Middle frontal gyrus (tissue), 1 donor: ENCODE measurements at regions not wholly inside any gene's neighbourhood (a gene's known extent, or its start where the extent isn't known, plus 50 kb on each side); places are given as distances from the start of the nearest gene placed in this dataset.
"Not testable (repeated sequence)": the region's sequence is repeated elsewhere in the genome, so short reads cannot be mapped to it uniquely, and the experiment has no call there.

ENCODE experiments used
- DNase-seq: peaks from one replicate; pipeline ENCODE4 v3.0.0-alpha.2; 2015; ENCODE audit warnings: low spot score; ENCODE audit errors: extremely low spot score

- no peak for DNase-seq
Observed at GRCh38 chr11:96763244-96763643, 373.4 kb downstream of the JRKL start.

- DNase-seq, result no peak
Observed at GRCh38 chr11:96778272-96778671, 388.5 kb downstream of the JRKL start.

DNA sequence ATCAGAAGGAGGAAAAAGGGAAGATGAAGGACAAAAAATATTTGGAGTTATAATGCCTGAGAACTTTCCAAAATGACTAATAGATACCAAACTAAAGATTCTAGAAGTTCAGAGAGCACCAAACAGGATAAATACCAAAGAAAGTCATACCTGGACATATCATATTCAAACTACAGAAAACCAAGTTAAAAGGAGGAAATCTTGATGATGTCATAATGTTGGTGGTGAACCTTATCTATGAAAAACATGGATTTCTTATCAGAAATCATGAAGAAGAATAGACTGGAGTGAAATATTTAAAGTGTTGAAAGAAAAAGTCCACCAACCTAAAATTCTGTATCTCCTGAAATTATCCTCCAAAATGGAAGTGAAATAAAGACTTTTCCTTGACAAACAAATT lies 389.2 kb downstream of the JRKL start:
- no peak for DNase-seq

DNA sequence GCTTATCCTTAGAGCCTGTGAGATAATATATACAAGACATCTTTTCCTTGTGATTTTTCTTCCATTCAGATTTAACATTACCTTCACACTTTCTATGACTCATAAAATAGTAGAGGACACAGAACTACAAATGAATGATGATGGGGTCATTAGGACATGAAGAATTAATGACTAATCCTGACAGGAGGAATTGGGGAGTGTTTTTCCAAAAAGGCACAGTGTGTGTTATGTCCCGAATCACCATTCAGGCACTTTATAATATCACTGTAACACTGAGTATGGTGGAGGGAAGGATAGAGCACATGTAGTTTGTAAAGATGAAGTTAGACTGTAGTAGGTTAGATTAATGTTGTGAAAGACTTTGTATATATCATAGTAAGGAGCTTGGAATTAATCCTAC lies 391.3 kb downstream of the JRKL start:
- no peak for DNase-seq

DNA sequence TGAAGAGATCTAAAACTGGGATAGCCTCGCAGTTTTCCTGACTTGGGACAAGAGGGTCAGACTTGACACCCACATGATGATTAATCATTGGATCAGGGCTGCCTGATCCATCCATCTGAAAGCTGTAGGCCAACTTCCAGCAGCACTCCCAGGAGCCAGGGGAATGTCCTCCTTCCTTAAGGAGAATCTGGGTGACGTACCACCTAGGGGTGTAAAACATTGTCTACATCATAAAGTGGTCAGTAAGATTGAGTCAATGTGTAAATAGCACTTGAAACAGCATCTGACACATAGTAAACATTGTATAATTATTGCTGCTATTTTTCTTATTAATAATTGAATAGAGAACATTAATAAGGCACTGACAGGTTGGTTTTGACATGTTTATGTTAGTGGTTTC lies 392.8 kb downstream of the JRKL start:
- DNase-seq, result no peak

DNA sequence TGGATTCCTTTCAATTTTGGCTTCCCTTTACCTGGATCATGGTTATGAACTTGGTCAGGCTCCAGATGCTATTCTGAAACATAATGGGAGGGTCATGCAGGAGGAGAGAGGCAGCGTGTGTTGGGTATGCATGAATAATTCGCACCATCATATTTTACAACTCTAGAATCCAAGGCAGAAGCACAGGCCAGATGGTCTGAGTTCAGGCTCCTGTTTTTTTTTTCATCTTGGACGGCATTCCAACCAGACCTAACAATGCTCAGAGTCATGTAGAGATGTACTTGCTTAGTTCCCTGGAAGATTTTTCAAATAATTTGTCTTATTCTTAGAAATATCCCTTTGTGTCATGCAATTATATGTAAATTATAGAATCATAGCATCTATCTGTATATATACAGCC lies 393.5 kb downstream of the JRKL start:
- no peak for DNase-seq

- no peak for DNase-seq
Observed at GRCh38 chr11:96785073-96785472, 395.3 kb downstream of the JRKL start.

GRCh38 chr11:96794152-96794551 lies 404.3 kb downstream of the JRKL start:
- no peak for DNase-seq

- DNase-seq, result no peak
Observed at GRCh38 chr11:96798445-96798844, 408.6 kb downstream of the JRKL start.

DNA sequence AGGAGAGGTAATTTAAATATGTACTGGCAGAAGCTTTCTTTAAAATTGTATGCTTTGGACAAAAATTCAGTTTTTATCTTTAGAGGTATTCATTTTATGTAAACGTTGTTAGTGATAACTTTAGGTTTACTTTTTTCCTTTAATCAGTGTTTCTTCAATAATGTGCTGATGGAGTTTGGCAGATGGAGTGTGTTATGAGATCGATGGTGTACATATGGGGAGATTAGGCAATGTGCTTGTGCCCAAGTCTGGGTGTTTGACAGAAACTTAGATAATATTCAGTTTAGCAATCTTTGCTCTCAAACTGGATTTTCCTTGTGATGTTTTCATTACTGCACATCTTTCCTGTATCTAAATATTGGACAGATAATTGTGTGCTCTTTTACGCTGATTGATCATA lies 425.4 kb downstream of the JRKL start:
- DNase-seq, result no peak

GRCh38 chr11:96817482-96818399 lies 427.9 kb downstream of the JRKL start:
- no peak for DNase-seq

DNA sequence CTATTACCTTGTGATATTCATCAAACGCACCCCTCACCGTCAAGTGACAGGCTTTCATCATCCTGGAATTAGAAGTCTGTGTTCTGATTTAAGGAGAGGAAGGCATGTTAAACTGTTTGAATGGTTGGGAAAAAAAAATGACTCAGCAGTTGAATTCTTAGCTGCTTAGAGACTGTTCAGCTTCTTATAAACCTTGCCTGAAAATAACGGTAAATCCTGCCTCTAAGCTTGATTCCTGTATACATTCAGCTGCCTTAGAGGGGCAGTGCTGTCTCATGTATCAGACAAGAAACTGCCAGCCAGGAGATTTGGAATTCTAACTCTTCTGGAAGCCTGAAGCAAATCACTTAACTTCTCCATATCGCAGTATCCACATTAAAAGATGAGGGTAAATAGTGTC lies 437.4 kb downstream of the JRKL start:
- DNase-seq, result no peak

- DNase-seq, result no peak
Observed at GRCh38 chr11:96841792-96842191, 452.0 kb downstream of the JRKL start.

GRCh38 chr11:96842731-96843130 lies 452.9 kb downstream of the JRKL start:
- DNase-seq, result no peak

GRCh38 chr11:96854425-96854824 lies 464.6 kb downstream of the JRKL start:
- no peak for DNase-seq

DNA sequence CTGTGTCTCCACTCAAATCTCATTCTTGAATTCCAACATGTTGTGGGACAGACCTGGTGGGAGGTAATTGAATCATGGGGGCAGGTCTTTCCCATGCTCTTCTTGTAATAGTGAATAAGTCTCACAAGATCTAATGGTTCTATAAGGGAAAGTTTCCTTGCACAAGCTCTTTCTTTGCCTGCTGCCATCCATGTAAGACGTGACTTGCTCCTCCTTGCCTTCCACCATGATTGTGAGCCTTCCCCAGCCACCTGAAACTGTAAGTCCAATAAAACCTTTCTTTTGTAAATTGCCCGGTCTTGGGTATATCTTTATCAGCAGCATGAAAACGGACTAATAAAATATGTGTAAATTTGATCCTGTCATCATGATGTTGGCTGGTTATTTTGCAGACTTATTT lies 471.9 kb downstream of the JRKL start:
- DNase-seq, result not testable (repeated sequence)

DNA sequence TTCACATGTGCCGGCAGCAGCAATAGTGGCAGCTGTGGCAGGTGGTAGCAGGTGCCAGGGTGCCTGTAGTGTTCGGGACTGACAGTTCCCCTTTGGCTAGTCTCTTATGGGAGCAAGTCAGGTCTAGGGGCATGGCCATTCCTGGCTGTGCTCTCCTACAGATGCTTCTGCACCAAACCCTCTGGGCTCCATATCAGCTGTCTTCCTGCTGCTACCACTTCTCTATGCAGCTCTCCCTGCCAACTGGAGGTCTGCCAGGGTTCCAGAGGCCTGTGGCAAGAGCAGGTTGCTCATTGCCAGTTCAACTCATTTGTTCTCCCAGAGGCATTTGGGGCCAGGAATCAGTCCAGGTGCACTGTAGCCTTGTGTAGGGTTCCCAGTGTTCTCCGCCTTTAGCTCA lies 473.7 kb downstream of the JRKL start:
- DNase-seq, result no peak

DNA sequence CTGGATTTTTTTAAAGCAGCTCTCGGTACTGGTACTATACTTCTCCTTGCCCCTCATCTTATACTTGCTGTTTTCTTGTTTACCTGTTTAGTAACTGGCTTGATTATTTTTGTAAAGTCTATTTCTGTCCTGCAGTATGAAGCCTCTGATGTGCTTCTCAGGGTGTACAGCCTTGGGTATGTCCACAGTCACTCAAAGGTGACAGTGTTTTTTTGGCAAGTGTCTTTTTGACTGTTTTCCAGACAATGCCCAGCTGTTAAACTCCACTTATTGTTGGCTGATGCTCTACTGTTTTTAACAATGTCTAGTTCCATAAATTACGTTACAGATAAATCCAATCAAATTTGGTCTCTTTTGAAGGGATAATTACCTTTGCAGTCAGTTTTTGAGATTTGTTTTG lies 475.2 kb downstream of the JRKL start:
- no peak for DNase-seq

DNA sequence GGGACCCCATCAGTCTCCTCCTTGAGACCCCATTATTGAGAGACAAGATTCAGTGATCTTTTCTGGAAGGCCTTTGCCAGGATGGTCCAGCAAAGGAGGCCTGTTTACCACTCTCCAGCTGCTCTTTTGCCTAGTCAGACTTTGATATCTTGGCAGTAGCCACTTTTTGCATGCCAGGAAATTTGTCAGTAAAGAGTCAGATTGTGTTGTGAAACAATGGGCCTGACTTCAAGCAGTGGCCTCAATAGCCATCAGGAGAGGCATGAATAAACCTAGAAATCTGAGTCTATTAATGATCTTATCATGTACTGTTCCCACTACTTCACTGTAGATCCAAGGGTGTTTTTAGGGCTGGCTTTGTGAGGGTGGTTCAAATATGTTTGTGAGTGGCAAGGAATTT lies 479.4 kb downstream of the JRKL start:
- DNase-seq, result no peak

DNA sequence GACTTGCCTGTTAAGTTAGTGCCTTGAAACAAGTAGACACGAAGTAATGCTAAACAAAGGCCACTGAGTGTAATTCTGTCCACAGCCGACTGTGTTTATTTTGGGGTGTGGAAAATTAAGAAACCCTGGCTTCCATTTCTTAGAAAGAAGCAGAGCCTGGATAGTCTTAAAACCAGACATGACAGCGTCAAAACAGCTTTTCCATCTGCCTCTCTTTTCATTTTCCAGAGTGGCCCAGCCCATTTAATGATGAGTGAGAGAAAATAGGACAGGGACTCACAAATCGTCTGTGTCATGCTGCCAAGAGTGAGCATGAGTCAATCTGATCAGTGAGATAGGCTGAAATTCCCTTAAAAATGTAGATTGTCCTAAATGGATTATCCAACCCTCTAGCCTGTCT lies 485.9 kb downstream of the JRKL start:
- no peak for DNase-seq

DNA sequence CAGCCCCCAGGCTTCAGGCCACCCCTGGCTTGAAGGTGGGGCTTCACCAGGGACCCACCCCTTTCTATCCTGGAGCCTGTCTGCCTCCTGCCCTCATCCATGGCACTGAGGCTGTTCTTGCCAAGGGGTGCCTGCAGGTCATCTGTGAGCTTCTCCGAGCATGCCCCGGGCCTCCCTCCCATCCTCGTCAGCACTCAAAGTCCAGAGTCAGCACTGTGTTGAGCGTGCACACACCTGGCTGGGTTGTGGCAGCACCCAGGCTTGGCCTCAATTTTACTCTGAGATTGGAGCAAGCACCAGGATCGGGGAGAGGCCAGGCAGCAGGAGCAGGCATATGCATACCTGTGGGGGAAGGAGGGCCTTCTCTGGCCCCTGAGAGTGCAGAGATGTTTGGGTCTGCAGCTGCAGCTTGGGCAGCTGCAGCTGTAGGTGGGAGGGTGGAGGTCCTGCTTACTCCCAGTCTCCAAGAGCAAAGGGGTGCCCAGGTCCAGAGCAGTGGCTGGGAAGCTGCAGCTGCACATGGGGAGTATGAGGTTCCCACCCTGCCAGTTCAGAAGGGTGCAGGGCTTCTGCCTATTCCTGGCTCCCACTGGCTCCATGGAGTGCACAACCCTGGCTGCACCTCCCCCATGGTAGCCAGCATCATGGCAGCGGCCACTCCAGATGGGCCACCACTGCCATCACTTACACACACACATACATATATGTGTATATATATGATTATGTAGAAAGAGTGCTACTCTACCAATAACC lies 488.7 kb downstream of the JRKL start:
- DNase-seq, result no peak

DNA sequence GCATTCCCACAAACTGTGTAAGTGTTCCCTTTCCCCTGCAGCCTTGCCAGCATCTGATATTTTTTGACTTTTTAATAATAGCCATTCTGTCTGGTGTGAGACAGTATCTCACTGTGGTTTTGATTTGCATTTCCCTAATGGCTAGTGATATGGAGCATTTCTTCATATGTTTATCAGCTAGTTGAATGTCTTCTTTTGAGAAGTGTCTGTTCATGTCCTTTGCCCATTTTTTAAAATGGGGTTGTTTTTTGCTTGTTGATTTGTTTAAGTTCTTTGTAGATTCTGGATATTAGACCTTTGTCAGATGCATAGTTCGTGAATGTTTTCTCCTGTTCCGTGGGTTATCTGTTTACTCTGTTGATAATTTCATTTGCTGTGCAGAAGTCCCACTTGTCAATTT lies 492.8 kb downstream of the JRKL start:
- not testable (repeated sequence) for DNase-seq

DNA sequence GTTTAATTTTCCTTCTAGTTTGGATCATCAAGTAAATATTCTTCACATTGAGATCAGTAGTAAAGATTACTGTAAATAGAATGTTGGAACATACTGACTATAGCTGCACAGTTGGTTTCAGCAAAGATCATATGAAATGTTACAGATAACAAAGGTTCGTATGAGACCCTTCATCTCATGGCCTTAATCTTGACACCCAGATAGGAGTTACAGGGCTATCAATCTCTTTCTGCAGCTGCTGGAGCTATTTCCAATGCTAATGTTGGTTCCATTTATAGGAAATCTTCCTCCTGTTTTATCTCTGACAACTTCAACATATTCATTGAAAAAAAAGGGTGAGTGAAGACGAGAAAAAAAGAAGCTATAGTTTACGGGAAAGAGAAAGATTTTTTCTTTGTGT lies 495.6 kb downstream of the JRKL start:
- DNase-seq, result no peak
